NCI-H526 (cell line): ENCODE measurements at regions not wholly inside any gene's neighbourhood (a gene's known extent, or its start where the extent isn't known, plus 50 kb on each side); places are given as distances from the start of the nearest gene placed in this dataset.

Source experiments
- DNase-seq, 2 experiments: peaks; one replicate each; lab custom pipeline; 2025; lab: John Stamatoyannopoulos, UW

DNA sequence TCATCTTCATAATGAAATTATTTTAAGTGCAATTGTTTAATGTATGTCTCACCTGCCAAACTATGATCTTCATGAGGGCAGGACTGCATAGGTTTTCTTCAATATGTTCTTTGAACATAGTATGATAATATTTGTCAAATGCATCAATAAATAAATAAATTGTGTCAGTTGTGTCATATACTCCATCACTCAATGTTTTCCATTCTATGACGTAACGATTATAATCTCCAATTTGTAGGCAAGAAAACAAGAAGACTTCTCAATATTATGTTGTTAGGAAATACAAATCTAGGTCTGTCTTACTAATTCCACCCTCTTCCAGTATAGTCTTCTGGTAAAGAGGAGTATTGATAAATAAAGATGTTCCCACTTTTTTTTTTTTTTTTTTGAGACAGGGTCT is 858.1 kb downstream of the MAFB start:
- no peak for DNase-seq

DNA sequence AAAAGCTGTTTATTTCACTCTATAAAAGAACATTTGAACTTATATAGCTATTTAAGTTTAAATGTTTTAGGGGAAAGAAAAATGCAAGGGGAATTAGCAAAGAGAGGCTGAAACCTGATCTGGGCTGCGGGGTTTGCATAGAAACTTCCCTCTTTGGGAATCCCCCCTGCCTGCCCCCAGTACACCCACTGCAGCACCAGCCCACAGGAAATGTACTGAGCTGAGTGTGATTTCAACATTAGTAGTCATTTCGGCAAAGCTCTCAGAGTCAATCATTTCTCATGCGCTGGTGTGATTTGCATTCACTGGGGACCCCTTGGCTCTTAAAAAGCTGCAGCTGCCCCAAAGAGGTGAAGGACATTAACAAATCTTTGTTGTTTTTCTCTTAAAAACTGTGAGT is 859.4 kb downstream of the MAFB start:
- DNase-seq, result no peak

DNA sequence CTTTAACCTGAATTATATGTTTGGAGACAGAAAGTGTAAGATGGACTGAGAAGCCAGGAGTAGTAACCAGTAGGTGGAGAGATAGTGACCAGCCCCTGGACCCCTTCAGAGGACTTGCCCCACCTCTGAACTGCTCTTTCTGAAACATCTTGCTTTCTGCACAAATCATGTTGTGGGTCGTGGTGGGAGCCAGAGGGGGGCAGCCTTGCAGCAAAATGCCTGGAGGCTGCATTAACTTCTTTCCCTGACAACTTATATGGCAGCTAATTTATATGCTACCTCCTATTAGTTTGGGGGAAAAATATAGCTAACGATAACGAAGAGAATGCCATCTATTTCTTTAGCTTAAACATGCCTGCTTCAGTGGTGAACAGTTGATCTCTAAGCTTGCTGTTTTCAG is 859.8 kb downstream of the MAFB start:
- no peak for DNase-seq

DNA sequence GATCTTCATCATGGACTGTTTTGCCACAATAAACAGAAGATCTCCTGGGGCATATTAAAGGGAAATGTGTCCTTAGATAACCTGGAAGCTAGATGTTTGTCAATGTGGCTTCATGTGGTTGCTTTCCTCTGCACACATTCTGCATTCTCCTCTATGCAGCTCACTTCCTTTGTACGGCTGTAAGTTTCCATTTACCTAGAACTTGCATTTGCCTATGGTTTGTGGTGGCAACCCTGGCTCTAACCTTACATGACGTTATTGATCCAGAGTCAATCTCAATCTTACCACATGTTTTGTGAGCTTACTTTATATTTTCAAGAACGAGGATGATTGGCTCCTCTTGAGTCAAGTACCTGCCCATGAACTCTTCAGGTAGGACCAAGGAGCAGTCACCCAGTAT is 863.1 kb downstream of the MAFB start:
- no peak for DNase-seq

DNA sequence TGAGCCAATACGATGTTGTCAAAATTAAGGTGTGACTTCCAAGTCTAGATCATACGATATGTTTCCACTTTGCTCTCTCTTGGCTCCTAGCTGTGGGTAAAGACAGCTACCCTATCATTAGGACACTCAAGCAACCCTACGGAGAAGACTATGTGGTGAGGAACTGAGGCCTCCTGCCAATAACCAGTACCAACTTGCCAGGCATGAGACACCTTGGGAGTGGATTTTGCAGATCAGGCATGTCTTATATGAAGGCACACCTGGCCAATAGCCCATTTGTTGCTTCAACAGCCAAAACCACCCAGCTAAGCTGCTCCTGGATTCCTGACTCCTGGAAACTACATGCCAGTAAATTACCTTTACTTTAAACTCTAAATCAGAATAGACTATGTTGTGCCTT is 863.4 kb downstream of the DHX35 start:
- no peak for DNase-seq

DNA sequence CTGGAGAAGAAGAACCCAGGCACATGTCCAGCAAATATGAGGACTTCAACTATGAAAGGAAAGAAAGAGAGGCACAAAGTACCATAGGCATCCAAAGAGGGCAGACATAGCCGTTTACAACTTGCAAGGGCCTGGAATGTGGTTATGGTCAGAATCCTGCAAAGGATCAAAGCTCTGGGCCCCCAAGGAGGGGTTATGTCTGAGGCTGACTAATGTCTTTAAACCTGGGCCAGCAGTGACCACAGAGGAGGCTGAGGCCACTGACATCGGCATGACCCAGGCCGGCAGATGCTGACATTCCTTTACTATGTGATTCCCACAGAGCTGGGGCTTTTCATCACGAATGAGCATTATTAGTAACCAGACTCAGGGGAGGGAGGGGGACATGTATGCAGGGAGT is 861.1 kb downstream of the DHX35 start:
- DNase-seq, result no peak

DNA sequence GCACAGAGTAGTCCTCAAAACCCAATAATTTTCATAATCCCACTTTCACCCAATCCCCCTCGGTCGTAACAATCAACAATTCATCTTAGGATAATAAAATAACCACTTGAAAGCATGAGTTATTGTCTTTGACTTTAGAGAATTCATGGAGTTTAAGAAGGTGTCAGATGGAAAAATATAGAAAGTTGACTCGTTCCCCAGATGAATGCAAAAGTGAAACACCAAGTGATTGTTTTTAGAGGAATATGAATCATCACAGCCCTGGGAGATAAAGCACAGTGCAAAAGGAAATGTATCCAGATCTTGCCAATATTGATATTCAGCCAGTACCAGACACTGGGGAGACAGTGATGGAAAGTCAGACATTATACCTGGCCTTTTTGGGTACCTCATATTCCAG is 860.5 kb downstream of the DHX35 start:
- no peak for DNase-seq

DNA sequence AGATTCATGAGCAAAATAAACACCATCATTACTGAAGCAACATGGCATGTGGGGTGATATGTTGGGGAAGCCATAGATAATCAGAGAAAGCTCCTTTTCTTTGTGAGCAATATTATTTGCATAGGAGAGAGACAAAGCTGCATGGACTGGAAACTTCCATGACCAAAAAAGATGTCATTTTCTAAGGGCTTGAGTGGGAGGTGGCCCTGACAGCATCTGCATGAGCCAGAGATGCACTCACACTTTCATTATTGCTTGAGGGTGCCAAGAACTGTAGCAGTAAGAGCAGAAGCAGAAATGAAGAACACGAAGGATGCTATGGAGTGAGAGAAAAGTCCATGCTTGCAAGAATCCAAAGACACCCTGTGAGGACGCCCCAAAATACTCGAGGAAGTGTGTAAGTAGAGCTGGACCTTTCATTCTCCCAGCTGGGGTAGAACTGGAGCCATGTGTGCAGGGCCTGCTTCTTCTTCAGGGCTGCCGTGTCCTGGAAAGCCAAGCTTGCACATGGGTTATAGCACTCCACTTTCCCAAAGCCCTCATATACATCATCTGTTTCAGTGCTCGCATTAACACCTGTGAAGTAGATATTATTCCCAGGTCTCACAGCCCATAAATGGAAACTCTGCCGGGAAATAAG is 851.2 kb downstream of the DHX35 start:
- no peak for DNase-seq

DNA sequence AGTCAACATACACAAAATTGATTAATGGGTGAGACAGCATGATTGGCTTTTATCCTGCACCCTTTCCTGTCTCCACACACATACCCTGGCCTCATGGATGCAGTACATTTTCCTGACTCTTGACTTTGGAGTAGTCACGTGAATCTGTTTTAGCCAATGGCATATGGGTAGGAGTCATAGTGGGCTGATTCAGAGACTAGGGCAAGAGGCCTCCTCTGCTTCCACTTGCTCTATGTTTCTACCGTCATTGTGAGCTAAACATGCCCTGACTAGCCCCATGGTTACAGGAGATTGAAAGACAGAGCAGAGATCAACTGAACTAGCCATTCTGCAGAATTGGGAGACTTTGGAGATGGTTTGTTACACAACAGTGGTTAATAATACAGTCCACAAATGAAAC is 850.0 kb downstream of the DHX35 start:
- DNase-seq, result no peak

DNA sequence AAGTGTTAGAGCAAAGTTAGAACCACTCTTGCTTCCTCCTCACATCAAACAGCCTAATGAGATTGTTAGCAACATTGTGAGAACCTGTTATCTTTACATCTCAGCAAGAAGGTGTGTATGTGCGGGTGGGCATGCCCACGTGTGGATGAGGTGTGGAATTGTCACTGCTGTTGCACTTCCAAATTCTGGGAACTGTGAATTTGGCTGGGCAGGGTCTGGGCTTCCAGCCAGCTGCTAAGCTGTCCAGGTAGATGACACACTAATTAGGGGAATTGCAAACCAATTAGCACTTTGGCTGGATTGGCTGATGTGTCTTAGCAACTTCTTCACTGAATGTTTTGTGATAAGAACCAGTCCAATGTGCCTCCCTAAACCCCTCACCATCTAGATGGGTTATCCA is 848.2 kb downstream of the DHX35 start:
- no peak for DNase-seq

DNA sequence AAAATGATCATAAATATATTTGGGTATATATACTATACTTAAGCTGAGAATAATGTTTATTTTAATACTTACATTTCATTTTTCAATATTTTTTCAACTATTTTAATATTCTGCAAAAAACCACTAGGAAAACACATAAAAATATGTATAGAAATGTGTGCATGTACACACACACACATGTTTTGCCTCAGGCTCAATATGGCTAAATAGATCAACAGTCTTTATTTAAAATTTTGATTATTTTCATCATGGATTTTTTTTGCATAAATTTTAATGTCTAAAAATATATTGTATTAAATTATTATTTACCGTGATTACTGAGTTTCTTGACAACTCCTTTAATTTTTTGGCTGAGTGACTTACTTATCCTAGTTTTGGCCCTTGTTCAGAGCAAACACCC is 846.5 kb downstream of the DHX35 start:
- no peak for DNase-seq

DNA sequence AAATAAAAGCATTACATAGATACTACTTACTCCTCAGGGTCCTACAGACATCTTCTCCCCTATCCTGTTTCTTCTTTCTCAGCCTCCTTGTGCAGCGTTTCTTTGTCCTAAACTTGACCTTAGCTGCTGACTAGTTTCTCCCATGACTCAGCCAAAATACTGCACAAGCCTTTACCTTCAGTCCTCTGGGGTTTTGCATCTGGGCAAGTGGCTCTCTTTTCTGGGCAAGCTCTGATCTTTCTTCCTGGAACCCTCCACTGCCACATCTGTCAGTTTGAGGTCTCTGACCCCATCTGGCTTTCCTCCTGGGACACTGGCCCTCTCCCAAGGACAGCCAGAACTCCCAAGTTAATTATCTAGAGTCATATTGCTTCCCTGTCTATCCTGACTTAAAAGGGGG is 838.4 kb downstream of the DHX35 start:
- DNase-seq, result no peak

DNA sequence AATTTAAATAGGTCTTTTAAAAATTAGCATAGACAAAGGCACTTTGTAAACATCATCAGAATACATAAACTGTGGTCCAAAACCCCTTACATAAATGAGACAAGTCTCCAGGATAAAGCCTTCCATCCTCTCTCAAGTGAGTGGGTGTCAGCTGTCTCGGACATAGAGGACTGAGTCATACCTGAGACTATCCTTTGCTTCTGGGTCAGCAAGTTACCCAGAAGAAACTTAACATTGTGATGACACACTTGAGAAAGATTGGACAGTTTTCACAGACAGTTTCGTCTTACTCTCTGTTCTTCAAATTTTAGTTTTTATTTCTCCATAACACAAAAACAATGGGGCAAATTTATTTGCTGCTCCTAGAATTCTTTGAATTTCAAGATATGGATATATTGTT is 838.0 kb downstream of the DHX35 start:
- no peak for DNase-seq

DNA sequence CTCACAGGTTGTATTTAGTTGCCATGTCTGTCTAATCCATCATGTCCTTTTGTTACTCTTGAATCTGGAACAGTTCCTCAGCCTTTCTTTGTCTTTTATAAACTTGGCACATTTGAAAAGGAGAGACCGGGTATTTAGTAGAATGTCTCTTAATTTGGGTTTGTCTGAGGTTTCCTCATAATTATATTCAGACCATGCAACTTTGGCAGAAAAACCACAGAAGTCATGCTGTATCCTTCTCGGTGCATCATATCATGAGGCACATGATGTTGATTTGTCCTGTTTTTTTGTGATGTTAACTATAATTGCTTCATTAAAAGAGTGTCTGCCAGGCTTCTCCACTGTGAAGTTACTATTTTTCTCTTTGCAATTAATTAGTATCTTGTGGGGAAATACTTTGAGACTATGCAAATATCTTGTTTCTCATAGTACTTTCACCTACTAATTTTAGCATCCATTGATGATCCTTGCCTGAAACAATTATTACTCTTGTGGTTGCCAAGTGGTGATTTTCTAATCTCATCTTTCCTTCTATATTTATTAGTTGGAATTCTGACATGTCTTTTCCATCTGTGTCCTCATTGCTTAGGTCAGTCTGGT is 837.3 kb downstream of the DHX35 start:
- no peak for DNase-seq

DNA sequence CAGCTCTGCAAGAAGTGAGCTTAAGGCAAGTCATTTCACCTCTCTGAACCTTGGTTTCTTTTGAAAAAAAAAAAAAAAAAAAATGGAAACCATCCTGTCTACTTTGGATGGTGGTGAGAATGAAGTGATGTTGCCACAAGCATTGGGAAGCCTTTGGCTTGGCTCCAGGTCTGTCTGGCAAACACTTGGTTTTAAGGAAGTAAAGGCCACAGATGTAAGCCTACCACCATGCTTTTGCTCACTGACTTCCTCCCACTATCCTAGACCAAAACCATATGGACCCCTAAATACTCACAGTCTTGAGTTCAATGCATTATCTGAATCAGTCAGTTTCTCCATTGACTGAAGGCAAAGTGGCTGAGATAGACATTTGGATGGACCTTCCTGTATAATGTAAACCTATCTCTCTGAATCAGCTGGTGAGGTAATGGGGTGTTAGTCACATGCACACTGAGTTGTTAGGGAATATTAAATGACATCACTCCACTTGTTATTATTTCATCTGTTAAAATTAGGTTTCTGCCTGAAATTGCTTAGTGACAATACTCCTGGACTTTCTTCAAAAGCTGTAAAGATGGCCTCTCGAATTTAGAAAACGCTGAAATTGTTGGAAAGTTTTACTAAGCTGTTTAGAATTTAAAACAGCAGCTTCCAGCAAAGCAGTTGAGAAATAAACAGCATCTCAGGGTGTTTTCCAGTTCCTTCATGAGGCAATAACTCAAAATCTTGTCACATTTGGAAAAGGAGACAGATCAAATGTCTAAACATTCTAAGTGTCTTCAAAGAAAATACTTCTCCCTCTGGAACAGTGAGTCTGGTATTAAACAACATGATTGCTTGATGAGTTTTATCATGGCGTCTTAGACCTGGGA is 833.5 kb downstream of the DHX35 start:
- no peak for DNase-seq

DNA sequence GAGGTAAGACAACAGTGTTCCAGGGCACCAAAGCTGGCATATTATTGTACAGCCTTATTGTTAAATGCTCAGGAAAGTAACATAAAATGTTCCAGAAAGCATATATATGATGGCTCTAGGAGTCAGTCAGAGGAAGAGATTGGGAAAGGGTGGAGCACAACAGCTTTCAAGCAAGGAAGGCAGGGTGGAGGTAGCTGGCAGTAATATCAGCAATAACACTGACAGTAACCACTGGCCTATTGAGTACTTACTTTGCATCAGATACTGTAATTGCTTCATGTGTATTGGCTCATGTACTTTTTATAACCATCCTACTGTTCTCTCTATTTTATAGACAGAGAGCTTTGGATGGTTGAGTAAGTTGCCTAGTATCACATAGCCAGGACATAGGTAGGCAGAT is 830.2 kb downstream of the DHX35 start:
- DNase-seq, result no peak

DNA sequence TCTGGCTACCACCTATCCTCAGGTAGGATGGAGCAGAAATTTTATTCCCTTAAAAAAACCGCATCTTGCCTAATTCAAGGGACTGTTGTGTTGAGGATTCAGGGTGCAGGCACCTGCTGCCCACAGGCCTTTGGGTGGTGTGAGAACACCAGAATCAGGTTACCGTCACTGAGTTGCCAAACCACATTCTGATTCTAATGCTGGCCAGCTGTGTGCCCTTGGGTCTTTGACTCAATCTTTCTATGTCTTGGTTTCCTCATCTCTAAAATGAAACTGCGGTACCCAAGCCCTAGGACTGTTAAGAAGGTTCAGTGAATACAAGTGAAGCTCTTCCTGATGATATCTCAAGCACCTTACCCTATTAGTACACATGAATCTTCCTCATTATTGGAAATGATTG is 827.3 kb downstream of the DHX35 start:
- no peak for DNase-seq

DNA sequence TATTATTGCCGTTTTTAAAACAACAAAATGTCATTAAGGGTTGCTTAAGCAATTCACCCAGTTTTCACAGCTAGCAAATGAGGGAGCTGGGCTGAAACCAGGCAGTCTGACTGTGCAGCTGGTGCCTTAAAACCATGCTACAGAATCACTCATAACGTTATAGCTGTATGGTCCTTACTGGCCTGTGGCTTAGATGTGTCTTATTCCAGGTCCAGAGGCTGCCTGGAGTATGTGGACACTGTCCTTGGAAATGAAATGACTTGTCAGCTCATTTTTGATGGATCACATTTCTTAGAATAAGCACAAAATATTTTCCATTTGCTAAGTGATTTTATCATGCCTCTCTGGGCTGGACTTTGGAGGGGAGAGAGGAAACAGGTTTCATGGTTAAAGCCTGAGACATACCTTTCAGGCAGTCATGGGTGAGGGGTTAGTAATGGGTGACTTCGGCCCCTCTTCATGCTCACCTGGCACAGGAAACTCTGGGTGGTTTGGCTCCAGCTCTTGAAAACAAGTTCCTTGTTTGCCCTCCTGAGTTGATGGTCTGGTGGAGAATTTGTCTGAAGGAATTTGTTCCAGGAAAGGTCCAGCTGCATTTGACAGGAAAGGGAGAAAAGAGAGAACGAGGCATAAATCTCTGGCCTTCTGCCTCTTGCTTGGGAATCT is 823.2 kb downstream of the DHX35 start:
- no peak for DNase-seq

DNA sequence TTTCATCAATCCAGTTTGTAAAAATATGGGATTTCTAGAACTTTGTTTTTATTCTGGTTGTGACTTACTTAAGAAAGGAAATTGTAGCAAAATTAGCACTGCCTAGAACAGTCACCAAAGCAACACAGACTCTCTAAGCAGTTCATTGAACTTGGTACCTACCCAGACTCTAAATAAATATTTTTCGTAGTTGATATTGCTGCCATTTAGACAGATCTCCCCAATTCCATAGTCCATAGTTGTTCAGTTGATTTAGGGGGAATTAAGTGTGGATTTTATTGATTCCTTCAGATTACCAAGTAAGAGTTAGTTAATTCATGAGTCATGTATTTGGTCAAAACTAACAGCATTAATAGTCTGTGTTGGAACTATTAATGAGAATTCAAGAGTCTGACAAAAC is 822.5 kb downstream of the DHX35 start:
- no peak for DNase-seq

DNA sequence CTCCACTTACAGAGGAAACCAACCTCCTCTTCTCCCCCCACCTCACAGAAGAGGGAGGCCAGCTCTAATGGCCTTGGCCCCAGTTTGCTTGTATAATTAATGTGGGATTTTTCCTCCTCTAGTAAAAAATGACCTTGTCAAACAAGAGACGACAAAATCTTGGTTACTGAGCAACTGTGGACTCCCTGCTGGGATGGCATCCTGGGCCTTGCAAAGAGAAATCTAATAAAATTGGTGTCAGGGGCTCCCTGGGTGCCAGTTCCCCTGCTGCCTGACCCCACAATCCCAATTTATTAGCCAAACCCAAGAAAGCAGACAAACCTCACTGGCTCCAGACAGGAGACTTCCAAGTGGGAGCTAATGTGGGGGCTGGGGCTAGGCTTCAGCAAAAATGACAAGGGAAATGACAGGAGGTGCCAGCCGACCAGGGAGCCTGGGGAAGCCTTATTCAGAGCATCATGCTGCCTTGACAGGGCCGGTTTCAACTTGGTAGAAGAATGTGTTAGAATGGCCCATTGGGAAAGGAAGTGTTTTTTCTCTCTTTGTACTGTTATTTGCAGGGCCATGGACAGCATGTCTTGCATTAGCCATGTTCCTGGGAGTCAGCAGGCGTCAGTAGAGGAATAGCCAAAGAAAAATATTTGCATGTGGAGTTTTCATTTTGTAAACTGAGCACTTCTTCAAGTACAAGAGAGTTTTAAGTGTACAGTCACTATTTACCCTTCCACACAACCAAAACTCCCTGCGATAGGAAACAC is 816.9 kb downstream of the DHX35 start:
- no peak for DNase-seq

DNA sequence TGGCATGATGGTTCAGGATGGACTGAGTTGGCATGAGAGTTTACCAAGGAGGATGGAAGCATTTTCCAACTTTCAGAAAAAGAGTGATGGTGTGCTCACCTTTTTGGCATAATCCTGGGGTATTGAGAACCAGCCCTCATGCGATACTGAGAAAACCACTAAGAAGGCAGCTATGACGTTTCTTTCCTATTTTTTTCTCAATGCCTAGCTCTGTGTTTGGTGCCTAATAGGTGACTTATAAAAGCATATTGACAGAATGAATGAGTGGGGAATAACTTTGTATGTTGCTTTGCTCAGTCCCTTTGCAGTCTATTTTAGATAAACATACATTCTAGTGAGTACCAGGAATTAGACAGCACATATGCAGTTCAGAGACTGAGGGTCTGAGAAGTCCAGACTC is 816.3 kb downstream of the DHX35 start:
- DNase-seq, result no peak

DNA sequence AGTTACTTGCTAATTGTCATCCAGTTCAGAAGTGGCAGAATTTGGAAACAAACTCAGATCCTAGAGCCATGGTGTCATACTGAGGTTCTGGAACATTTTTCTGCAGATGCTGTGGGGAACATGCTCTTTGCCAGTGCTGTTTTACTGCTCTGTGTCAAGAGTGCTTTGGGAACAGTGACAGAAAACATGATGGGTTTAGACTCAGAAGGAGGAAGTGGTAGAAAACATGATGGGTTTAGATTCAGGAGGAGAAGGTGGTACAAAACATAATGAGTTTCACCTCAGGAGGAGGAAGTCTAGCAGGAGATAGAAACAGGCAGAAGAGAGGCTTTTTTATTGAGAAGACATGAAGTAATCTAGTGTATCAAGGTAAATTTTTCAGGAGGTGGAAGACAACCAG is 815.5 kb downstream of the DHX35 start:
- DNase-seq, result no peak
